Neural cell (in vitro differentiated cells): ENCODE measurements at regions not wholly inside any gene's neighbourhood (a gene's known extent, or its start where the extent isn't known, plus 50 kb on each side); places are given as distances from the start of the nearest gene placed in this dataset.

Experiments used
- H2AFZ ChIP-seq: fragments of 200-600, 300-800 bp; sonication (generic), shearing (Covaris generic); 2 replicates; pipeline ENCODE4 v1.6.0; 2014; ENCODE audit warnings: low read depth, mild to moderate bottlenecking, antibody characterized with exemption, low read length, moderate library complexity
- H3F3A ChIP-seq: fragments of 200-600 bp; shearing (Covaris generic); 2 replicates; pipeline ENCODE4 v1.6.1; 2016; ENCODE audit warnings: mild to moderate bottlenecking, moderate library complexity, mixed read lengths, antibody characterized with exemption, low read length; ENCODE audit not compliant: insufficient read depth, poor library complexity, severe bottlenecking
- H3K27ac ChIP-seq: fragments of 200-600, 300-800 bp; sonication (generic), shearing (Covaris generic); 2 replicates; pipeline ENCODE4 v1.5.1; 2014; ENCODE audit warnings: mild to moderate bottlenecking, low read length, moderate library complexity
- H3K27me3 ChIP-seq: fragments of 300-800, 200-600 bp; sonication (generic), shearing (Covaris generic); 2 replicates; pipeline ENCODE4 v1.6.0; 2014; ENCODE audit warnings: mild to moderate bottlenecking, low read depth, low read length, moderate library complexity; ENCODE audit not compliant: insufficient read depth
- H3K36me3 ChIP-seq: fragments of 300-800, 200-600 bp; sonication (generic), shearing (Covaris generic); 2 replicates; pipeline ENCODE4 v1.5.1; 2014; ENCODE audit warnings: mild to moderate bottlenecking, antibody characterized with exemption, low read length, moderate library complexity; ENCODE audit not compliant: insufficient read depth
- H3K4me2 ChIP-seq: fragments of 300-800, 200-600 bp; sonication (generic), shearing (Covaris generic); 2 replicates; pipeline ENCODE4 v1.6.0; 2014; ENCODE audit warnings: mild to moderate bottlenecking, low read length
- H3K4me3 ChIP-seq: fragments of 300-800, 200-600 bp; sonication (generic), shearing (Covaris generic); 2 replicates; pipeline ENCODE4 v1.5.1; 2014; ENCODE audit warnings: mild to moderate bottlenecking, low read length, moderate library complexity
- H3K79me2 ChIP-seq: fragments of 200-600 bp; shearing (Covaris generic); replicated peaks from 2 replicates; pipeline ENCODE4 v1.6.0; 2014; ENCODE audit warnings: mild to moderate bottlenecking, low read length, moderate library complexity; ENCODE audit not compliant: insufficient read depth
- H3K9ac ChIP-seq: fragments of 300-800, 200-600 bp; sonication (generic), shearing (Covaris generic); 2 replicates; pipeline ENCODE4 v1.6.1; 2016; ENCODE audit warnings: mild to moderate bottlenecking, low read length, mixed read lengths
- H3K9me2 ChIP-seq: fragments of 200-600 bp; shearing (Covaris generic); 2 replicates; pipeline ENCODE4 v1.6.1; 2016; ENCODE audit warnings: mild to moderate bottlenecking, low read length, mixed read lengths; ENCODE audit not compliant: insufficient read depth
- H3K9me3 ChIP-seq: fragments of 200-600, 300-800 bp; sonication (generic), shearing (Covaris generic); 2 replicates; pipeline ENCODE4 v1.6.1; 2016; ENCODE audit warnings: mild to moderate bottlenecking, mixed run types, low read length, moderate library complexity, mixed read lengths
- H4K20me1 ChIP-seq: fragments of 200-600 bp; shearing (Covaris generic); 2 replicates; pipeline ENCODE4 v1.6.1; 2016; ENCODE audit warnings: mild to moderate bottlenecking, mixed run types; ENCODE audit not compliant: insufficient read depth
- CTCF ChIP-seq: fragments of 450-650 bp; IDR thresholded peaks from 2 replicates; pipeline ENCODE4 v1.5.1; 2014; ENCODE audit warnings: antibody characterized with exemption, mild to moderate bottlenecking, moderate library complexity; ENCODE audit not compliant: poor library complexity, severe bottlenecking
- EP300 ChIP-seq: fragments of 450-650 bp; conservative IDR thresholded peaks from 2 replicates; pipeline ENCODE4 v1.6.1; 2014; ENCODE audit warnings: antibody characterized with exemption, mild to moderate bottlenecking, moderate library complexity; ENCODE audit not compliant: poor library complexity, severe bottlenecking
- EZH2 ChIP-seq: fragments of 200-600, 300-800 bp; shearing (Covaris generic), sonication (generic); IDR thresholded peaks from 2 replicates; pipeline ENCODE4 v1.6.1; 2014; ENCODE audit warnings: antibody characterized with exemption, low read length, borderline replicate concordance, mild to moderate bottlenecking; ENCODE audit not compliant: insufficient read depth, poor library complexity, severe bottlenecking
- MXI1 ChIP-seq: fragments of 450-650 bp; conservative IDR thresholded peaks from 2 replicates; pipeline ENCODE4 v1.6.1; 2014; ENCODE audit warnings: antibody characterized with exemption, mild to moderate bottlenecking; ENCODE audit not compliant: poor library complexity, severe bottlenecking
- POLR2AphosphoS5 ChIP-seq: IDR thresholded peaks from 2 replicates; pipeline ENCODE4 v1.6.1; 2012
- RAD21 ChIP-seq: fragments of 450-650 bp; conservative IDR thresholded peaks from 2 replicates; pipeline ENCODE4 v1.6.1; 2014; ENCODE audit warnings: antibody characterized with exemption, mild to moderate bottlenecking, moderate library complexity
- REST ChIP-seq: IDR thresholded peaks from 2 replicates; pipeline ENCODE4 v1.6.1; 2012; ENCODE audit warnings: borderline replicate concordance
- SMC3 ChIP-seq: fragments of 450-650 bp; conservative IDR thresholded peaks from 2 replicates; pipeline ENCODE4 v1.6.1; 2014; ENCODE audit warnings: antibody characterized with exemption, mild to moderate bottlenecking, moderate library complexity; ENCODE audit not compliant: poor library complexity
- TAF1 ChIP-seq: IDR thresholded peaks from 2 replicates; pipeline ENCODE4 v1.6.1; 2012; ENCODE audit warnings: low read depth

GRCh38 chr21:28111151-28111619 lies 881.5 kb downstream of the LTN1 start:
- H3K27ac ChIP-seq, result no peak overlapping the region
- no peaks in the 10 kb centered on the region for H3K79me2 ChIP-seq
- H3K4me2 ChIP-seq, result no peak overlapping the region
- no peaks in the 10 kb centered on the region for H3K27me3 ChIP-seq
- H3K9me3 ChIP-seq, result no peaks in the 10 kb centered on the region
- no peaks in the 10 kb centered on the region for H3F3A ChIP-seq
- no peak overlapping the region for H2AFZ ChIP-seq
- H3K9me2 ChIP-seq, result no peaks in the 10 kb centered on the region
- H3K36me3 ChIP-seq, result no peaks in the 10 kb centered on the region
- H3K9ac ChIP-seq, result no peak overlapping the region
- TF ChIP-seq MXI1, result no peak
- no peak for TF ChIP-seq EZH2
- no peak for TF ChIP-seq SMC3
- no peak for TF ChIP-seq RAD21
- TF ChIP-seq POLR2AphosphoS5, result no peak
- TF ChIP-seq TAF1, result no peak
- no peak for TF ChIP-seq EP300
- no peak for TF ChIP-seq REST
- TF ChIP-seq CTCF, result no peak
- H4K20me1 ChIP-seq, result no peaks in the 10 kb centered on the region
- no peak overlapping the region for H3K4me3 ChIP-seq

DNA sequence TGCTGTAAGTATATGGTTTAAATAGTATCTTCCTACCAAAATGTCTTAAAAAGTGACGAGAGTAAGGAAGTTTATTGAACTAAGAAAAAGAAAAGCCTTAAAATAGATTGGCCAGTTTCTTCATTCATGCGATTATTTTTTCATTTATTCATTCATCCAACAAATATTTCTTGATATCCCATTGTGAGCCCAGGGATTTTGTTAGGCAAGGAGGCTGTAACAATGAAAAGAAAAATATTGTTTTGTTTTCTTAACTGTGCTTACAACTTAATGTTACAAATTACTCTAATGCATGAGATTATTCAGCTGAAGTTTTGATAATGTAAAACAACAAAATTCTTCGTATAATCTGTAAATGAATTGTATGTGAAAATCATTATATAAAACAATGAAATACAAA lies 882.0 kb downstream of the LTN1 start:
- Histone ChIP-seq H3K9ac (no peak overlapping the region), H3K27ac (no peak overlapping the region), H3K27me3 (no peaks in the 10 kb centered on the region), H3K36me3 (no peaks in the 10 kb centered on the region), H3K9me3 (no peaks in the 10 kb centered on the region), H4K20me1 (no peaks in the 10 kb centered on the region), H3F3A (no peaks in the 10 kb centered on the region), H3K4me3 (no peak overlapping the region), H3K9me2 (no peaks in the 10 kb centered on the region), H3K4me2 (no peak overlapping the region), H3K79me2 (no peaks in the 10 kb centered on the region), H2AFZ (no peak overlapping the region)
- TF ChIP-seq MXI1, result no peak
- no peak for TF ChIP-seq EZH2
- TF ChIP-seq RAD21, result no peak
- TF ChIP-seq REST, result no peak
- no peak for TF ChIP-seq EP300
- no peak for TF ChIP-seq CTCF
- TF ChIP-seq POLR2AphosphoS5, result no peak
- TF ChIP-seq TAF1, result no peak
- TF ChIP-seq SMC3, result no peak
